Right lobe of liver (tissue), 6 donors: ENCODE measurements at regions not wholly inside any gene's neighbourhood (a gene's known extent, or its start where the extent isn't known, plus 50 kb on each side); places are given as distances from the start of the nearest gene placed in this dataset.

ENCODE experiments used
- ATAC-seq, 4 donors: fragments of 200-7000 bp; cut with Tn5 transposase; one replicate each; pipeline ENCODE4 v1.9.1; 2020; ENCODE audit warnings: mild to moderate bottlenecking in 4 of 4, moderate library complexity in 4 of 4
- DNase-seq, 3 donors: peaks; one replicate each; pipeline ENCODE4 v3.0.0-alpha.2; 2020
- H3K27ac ChIP-seq, 3 donors: fragments of 200-600 bp; one replicate each; pipeline ENCODE4 v1.8.0; 2022
- H3K27me3 ChIP-seq, 2 donors: fragments of 200-600 bp; one replicate each; pipeline ENCODE4 v1.8.0; 2022
- H3K36me3 ChIP-seq, 4 donors: fragments of 200-600 bp; sonication (generic) in 1 of 4; one replicate each; pipeline versions ENCODE4 v1.5.1 to v1.8.0; 2017 to 2022; ENCODE audit warnings: control low read depth in 1 of 4
- H3K4me1 ChIP-seq, 4 donors: fragments of 200-600 bp; sonication (generic) in 1 of 4; one replicate each; pipeline versions ENCODE4 v1.5.1 to v1.8.0; 2017 to 2022; ENCODE audit warnings: control low read depth in 1 of 4
- H3K4me3 ChIP-seq, 3 donors: fragments of 200-600 bp; one replicate each; pipeline ENCODE4 v1.8.0; 2022
- H3K9me3 ChIP-seq, 4 donors: fragments of 200-600 bp; sonication (generic) in 1 of 4; one replicate each; pipeline versions ENCODE4 v1.5.1 to v1.8.0; 2017 to 2022; ENCODE audit warnings: control low read depth in 1 of 4
- CTCF ChIP-seq, 4 donors: fragments of 200-600 bp in 3 of 4; fragments of 450-650 bp in 1 of 4; IDR thresholded peaks; one replicate each; pipeline versions ENCODE4 v1.5.1 to v1.8.0; 2016 to 2022; ENCODE audit warnings: antibody characterized with exemption in 4 of 4, mild to moderate bottlenecking in 2 of 4
- POLR2A ChIP-seq: fragments of 450-650 bp; IDR thresholded peaks from one replicate; pipeline ENCODE4 v1.6.1; 2017; ENCODE audit warnings: antibody characterized with exemption, mild to moderate bottlenecking
- WGBS: methylation state at CpG from one replicate; pipeline ENCODE4 v1.1.6; 2018; ENCODE audit warnings: low coverage, low lambda C conversion rate; ENCODE audit not compliant: insufficient coverage; ENCODE audit errors: missing lambda C conversion rate; 5-methylcytosine and 5-hydroxymethylcytosine counted together
- intact Hi-C, 2 donors: fragments of 100-400 bp; cut with DNase I; formaldehyde crosslinking; loops; one replicate each; pipeline versions ENCODE4 v1.11.2 to v1.14.1; 2022
- donor health status: DM: no; HTN: yes; CAD: no.
- donor health status: DM: no; HTN: no; CAD: no.
- donor health status: DM: no; HTN: no; CAD: no.
- donor health status: DM: no; HTN: yes; CAD: no.
- donor health status: DM: no; HTN: yes; CAD: no.

DNA sequence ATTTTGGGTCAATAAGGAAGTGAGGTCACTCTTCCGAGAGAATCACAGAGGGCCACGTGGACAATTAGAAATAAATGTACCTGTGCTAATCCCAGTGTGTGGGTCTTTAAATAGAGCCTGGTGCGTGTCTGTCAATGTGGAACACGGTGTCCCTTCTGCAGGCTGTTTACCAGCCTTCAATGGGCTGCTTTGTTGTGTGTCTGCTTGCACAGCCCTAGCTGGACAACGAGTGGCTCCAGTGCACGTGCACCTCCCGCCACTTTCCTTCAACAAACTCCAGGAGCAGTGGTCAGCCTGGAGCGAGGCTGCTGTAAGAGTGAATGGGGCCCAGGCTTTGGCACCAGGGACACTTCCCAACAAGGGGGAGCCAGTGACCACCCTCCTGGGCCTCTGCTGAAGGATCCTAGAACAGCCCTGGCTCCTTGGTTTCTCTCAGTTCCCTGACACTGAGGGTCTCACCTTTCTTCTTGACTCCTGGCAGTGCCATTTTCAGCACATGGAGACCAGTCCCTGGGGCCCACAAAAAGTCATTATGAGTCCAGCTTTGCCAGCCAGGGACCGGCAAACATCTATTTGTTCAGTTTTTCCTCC, 76.1 kb downstream of the ISG20 start:
- no peaks in the 10 kb centered on the region for H3K9me3 ChIP-seq
- TF ChIP-seq POLR2A (no peak), CTCF (IDR thresholded peaks at IDR 0.05) (no peak)
- H3K4me1 ChIP-seq: no peaks in the 10 kb centered on the region
- no peaks in the 10 kb centered on the region for H3K36me3 ChIP-seq
- ATAC-seq: no peak
- intact Hi-C loops: no loop called here
- H3K4me3 ChIP-seq: no peak overlapping the region
- no peak for DNase-seq
- WGBS: 40% methylated on average over 6 of the region's 9 CpGs
- no peaks in the 10 kb centered on the region for H3K27me3 ChIP-seq
- H3K27ac ChIP-seq: no peak overlapping the region

DNA sequence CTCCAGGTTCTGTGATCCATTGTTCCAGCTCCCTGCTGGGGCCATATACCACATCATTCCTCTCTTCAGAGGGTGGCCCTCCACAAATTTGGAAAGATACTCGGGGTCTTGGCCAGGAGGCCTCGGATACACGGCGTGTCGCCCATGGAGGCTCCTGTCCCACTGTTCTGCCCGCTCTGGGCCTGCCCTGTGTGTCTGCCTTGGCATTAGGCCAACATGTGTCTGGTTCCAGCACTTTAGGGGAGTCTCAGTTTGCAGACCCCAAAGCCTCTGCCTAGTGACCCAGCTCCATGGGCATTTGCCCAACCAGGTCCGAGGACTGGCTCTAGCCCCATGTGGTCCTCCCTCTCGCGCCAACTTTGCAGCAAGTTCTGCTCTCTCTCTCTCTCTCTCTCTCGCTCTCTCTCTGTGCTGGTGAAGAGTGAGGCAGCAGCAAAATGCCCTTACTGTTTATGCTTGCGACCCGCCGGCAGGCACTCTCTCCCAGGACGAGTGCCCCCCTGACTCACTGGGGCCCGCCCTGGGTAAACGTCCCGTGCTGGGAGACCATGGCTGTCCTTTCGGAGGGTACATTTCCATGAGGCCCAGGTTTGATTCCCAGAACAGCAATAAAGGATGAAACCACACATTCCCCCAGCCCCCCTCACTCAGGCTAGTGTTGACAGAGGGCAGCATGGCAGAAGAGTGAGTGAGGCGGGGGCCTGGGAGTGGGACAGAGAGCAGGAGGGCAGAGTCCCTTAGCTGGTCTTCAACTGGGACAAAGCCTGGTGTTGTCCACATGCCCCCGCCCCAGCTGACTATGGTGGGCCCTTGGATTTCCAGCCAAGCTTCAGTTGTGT, 77.9 kb downstream of the ISG20 start:
- WGBS: 85% methylated on average over 15 of the region's 20 CpGs
- Histone ChIP-seq H3K27ac (no peak overlapping the region), H3K36me3 (no peaks in the 10 kb centered on the region), H3K27me3 (no peaks in the 10 kb centered on the region), H3K9me3 (no peaks in the 10 kb centered on the region), H3K4me1 (no peaks in the 10 kb centered on the region), H3K4me3 (no peak overlapping the region)
- ATAC-seq (no peak), DNase-seq (no peak)
- intact Hi-C loops: no loop called here
- no peak for TF ChIP-seq CTCF (IDR thresholded peaks at IDR 0.05)
- no peak for TF ChIP-seq POLR2A

- Histone ChIP-seq H3K27ac (no peak overlapping the region), H3K27me3 (no peaks in the 10 kb centered on the region), H3K36me3 (no peaks in the 10 kb centered on the region), H3K9me3 (no peaks in the 10 kb centered on the region), H3K4me3 (no peak overlapping the region), H3K4me1 (no peaks in the 10 kb centered on the region)
- WGBS: 51% methylated on average over 9 of the region's 13 CpGs
- ATAC-seq (no peak), DNase-seq (no peak)
- intact Hi-C loops: no loop called here
- TF ChIP-seq POLR2A: no peak
- TF ChIP-seq CTCF (IDR thresholded peaks at IDR 0.05): no peak
Observed at GRCh38 chr15:88717382-88718031, 78.7 kb downstream of the ISG20 start.

DNA sequence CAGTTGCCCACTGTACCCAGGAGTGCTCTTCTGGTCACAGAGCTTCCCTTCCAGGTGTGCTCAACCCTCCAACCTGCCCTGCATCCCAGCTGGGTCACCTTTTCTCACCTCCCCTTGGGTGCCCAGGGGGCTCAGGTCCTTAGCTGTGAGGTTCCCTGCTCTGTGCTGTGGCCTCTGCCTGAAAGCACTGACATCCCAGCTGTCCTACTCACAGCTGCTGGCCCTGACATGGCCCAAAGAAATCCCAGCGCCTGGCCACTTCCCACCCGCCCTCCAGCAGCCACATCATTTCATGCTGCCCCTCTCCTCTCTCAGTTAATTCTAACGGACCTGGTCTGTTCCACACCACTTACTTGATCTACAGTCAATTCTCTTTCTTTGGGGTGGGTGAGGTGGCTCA, 79.9 kb downstream of the ISG20 start:
- DNase-seq (no peak), ATAC-seq (no peak)
- intact Hi-C loops: no loop called here
- Histone ChIP-seq H3K27me3 (no peaks in the 10 kb centered on the region), H3K36me3 (no peaks in the 10 kb centered on the region), H3K4me1 (no peaks in the 10 kb centered on the region), H3K27ac (no peak overlapping the region), H3K4me3 (no peak overlapping the region), H3K9me3 (no peaks in the 10 kb centered on the region)
- 59% methylated on average over 2 of the region's 3 CpGs for WGBS
- TF ChIP-seq CTCF (IDR thresholded peaks at IDR 0.05) (no peak), POLR2A (no peak)
